MM.1S (cell line): ENCODE measurements at regions not wholly inside any gene's neighbourhood (a gene's known extent, or its start where the extent isn't known, plus 50 kb on each side); places are given as distances from the start of the nearest gene placed in this dataset.

Experiments
- DNase-seq: peaks from one replicate; pipeline ENCODE4 v3.0.0-alpha.2; 2015
- H2AFZ ChIP-seq: fragments of 300-600 bp; sonication (generic); 2 replicates; pipeline ENCODE4 v1.6.0; 2016; ENCODE audit warnings: antibody characterized with exemption, low read length
- H3F3A ChIP-seq: fragments of 300-600 bp; sonication (generic); 2 replicates; pipeline ENCODE4 v1.6.1; 2016; ENCODE audit warnings: mild to moderate bottlenecking, antibody characterized with exemption, low read length, moderate library complexity, mixed read lengths; ENCODE audit not compliant: insufficient read depth
- H3K27ac ChIP-seq: fragments of 300-600 bp; sonication (generic); 2 replicates; pipeline ENCODE4 v1.5.1; 2016; ENCODE audit warnings: mild to moderate bottlenecking, low read length
- H3K27me3 ChIP-seq: fragments of 300-600 bp; sonication (generic); replicated peaks from 2 replicates; pipeline ENCODE4 v1.6.0; 2016; ENCODE audit warnings: low read length; ENCODE audit not compliant: insufficient read depth
- H3K36me3 ChIP-seq: fragments of 300-600 bp; sonication (generic); replicated peaks from 2 replicates; pipeline ENCODE4 v1.6.1; 2016; ENCODE audit warnings: mild to moderate bottlenecking, low read length, mixed read lengths; ENCODE audit not compliant: insufficient read depth
- H3K4me1 ChIP-seq: fragments of 300-600 bp; sonication (generic); 2 replicates; pipeline ENCODE4 v1.6.1; 2016; ENCODE audit warnings: low read length, mixed read lengths
- H3K4me2 ChIP-seq: fragments of 300-600 bp; sonication (generic); 2 replicates; pipeline ENCODE4 v1.6.0; 2016; ENCODE audit warnings: low read depth, low read length
- H3K4me3 ChIP-seq: fragments of 300-600 bp; sonication (generic); 2 replicates; pipeline ENCODE4 v1.5.1; 2016; ENCODE audit warnings: low read length, mixed read lengths
- H3K79me2 ChIP-seq: fragments of 300-600 bp; sonication (generic); 2 replicates; pipeline ENCODE4 v1.6.1; 2016; ENCODE audit warnings: mixed run types, low read length, mixed read lengths
- H3K9ac ChIP-seq: fragments of 300-600 bp; sonication (generic); 2 replicates; pipeline ENCODE4 v1.6.1; 2016; ENCODE audit warnings: low read length, mixed read lengths
- H3K9me2 ChIP-seq: fragments of 300-600 bp; sonication (generic); replicated peaks from 2 replicates; pipeline ENCODE4 v1.6.1; 2016; ENCODE audit warnings: mild to moderate bottlenecking, low read length, mixed read lengths; ENCODE audit not compliant: insufficient read depth
- H3K9me3 ChIP-seq: fragments of 300-600 bp; sonication (generic); replicated peaks from 2 replicates; pipeline ENCODE4 v1.6.1; 2016; ENCODE audit warnings: mild to moderate bottlenecking, low read length, mixed read lengths; ENCODE audit not compliant: insufficient read depth
- H4K20me1 ChIP-seq: fragments of 300-600 bp; sonication (generic); 2 replicates; pipeline ENCODE4 v1.6.1; 2016; ENCODE audit warnings: mild to moderate bottlenecking, low read length, moderate library complexity, mixed read lengths; ENCODE audit not compliant: insufficient read depth
- CTCF ChIP-seq: fragments of 300-600 bp; sonication (generic); IDR thresholded peaks from 2 replicates; pipeline ENCODE4 v1.5.1; 2016; ENCODE audit warnings: antibody characterized with exemption, low read length, mixed read lengths
- EZH2 ChIP-seq: fragments of 300-600 bp; sonication (generic); optimal IDR thresholded peaks from 2 replicates; pipeline ENCODE3; 2017; ENCODE audit warnings: low read depth, mild to moderate bottlenecking, antibody characterized with exemption, low read length, mixed read lengths
- EZH2phosphoT487 ChIP-seq: fragments of 300-600 bp; sonication (generic); IDR thresholded peaks from 2 replicates; pipeline ENCODE4 v1.6.1; 2018; ENCODE audit warnings: antibody characterized with exemption, low read length

- H2AFZ ChIP-seq, result no peak overlapping the region
- H3K9me2 ChIP-seq, result no peaks in the 10 kb centered on the region
- H3K36me3 ChIP-seq, result no peaks in the 10 kb centered on the region
- H3K9ac ChIP-seq, result no peak overlapping the region
- no peaks in the 10 kb centered on the region for H4K20me1 ChIP-seq
- no peaks in the 10 kb centered on the region for H3F3A ChIP-seq
- TF ChIP-seq EZH2phosphoT487 (no peak), CTCF (no peak), EZH2 (no peak)
- H3K4me2 ChIP-seq, result no peak overlapping the region
- H3K79me2 ChIP-seq, result no peaks in the 10 kb centered on the region
- H3K9me3 ChIP-seq, result no peaks in the 10 kb centered on the region
- H3K27ac ChIP-seq, result no peak overlapping the region
- H3K4me1 ChIP-seq, result no peaks in the 10 kb centered on the region
- no peak overlapping the region for H3K4me3 ChIP-seq
- H3K27me3 ChIP-seq, result peaks cover 88% of the 10 kb centered on the region
- no peak for DNase-seq
Observed at GRCh38 chr21:41682719-41683179, 84.1 kb downstream of the RIPK4 start.

- Histone ChIP-seq H3K9me2 (no peaks in the 10 kb centered on the region), H2AFZ (no peak overlapping the region; the same call in 1 of the 2 replicates), H3K4me2 (no peak overlapping the region)
Observed at GRCh38 chr21:41681939-41682718, 84.7 kb downstream of the RIPK4 start.

DNA sequence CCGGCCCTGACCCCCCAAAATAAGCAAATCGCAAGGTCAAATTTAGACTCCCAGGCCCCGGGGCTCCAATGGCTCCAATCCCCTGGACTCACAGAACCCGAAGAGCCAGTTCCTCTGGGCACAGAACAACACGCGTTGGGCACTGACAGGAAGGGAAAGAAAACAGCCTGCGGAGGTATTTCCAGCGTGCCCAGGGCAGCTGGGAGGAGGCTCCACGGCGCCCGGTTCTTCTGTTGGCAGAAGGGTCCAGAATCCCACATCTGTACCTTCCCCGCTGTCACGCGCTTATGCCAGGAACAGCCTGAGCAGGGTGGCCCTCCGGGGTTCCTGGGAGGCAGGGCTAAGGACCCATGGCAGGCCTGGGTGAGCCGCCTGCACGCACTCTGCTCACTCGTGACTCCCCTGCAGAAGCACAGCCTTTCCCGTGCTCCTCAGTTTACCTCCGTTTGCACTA, 85.5 kb downstream of the RIPK4 start:
- Histone ChIP-seq H3K9ac (peak overlapping the region; percentile 28; the same call in 1 of the 2 replicates), H3K4me1 (no peaks in the 10 kb centered on the region), H3K9me2 (no peaks in the 10 kb centered on the region), H3K4me3 (peak overlapping the region; percentile 58), H3K4me2 (peak overlapping the region; percentile 84), H3K79me2 (no peaks in the 10 kb centered on the region), H3K9me3 (no peaks in the 10 kb centered on the region), H4K20me1 (no peaks in the 10 kb centered on the region), H2AFZ (peak overlapping the region; percentile 69), H3F3A (no peaks in the 10 kb centered on the region), H3K36me3 (no peaks in the 10 kb centered on the region), H3K27me3 (peaks cover 81% of the 10 kb centered on the region), H3K27ac (no peak overlapping the region)
- DNase-seq, result no peak
- TF ChIP-seq EZH2phosphoT487 (no peak), CTCF (no peak)

More at GRCh38 chr21:41681939-41682718, 84.7 kb downstream of the RIPK4 start:
- Histone ChIP-seq H3K36me3 (no peaks in the 10 kb centered on the region), H3K27me3 (peaks cover 88% of the 10 kb centered on the region), H3K79me2 (no peaks in the 10 kb centered on the region), H4K20me1 (no peaks in the 10 kb centered on the region), H3K9me3 (no peaks in the 10 kb centered on the region), H3F3A (no peaks in the 10 kb centered on the region), H3K9ac (no peak overlapping the region), H3K27ac (no peak overlapping the region), H3K4me3 (no peak overlapping the region), H3K4me1 (no peaks in the 10 kb centered on the region)
- no peak for DNase-seq
- no peak for TF ChIP-seq EZH2phosphoT487
- TF ChIP-seq EZH2, result no peak
- TF ChIP-seq CTCF, result no peak
